ENCODE measurements at regions not wholly inside any gene's neighbourhood (a gene's known extent, or its start where the extent isn't known, plus 50 kb on each side); places are given as distances from the start of the nearest gene placed in this dataset.
"Not testable (repeated sequence)": the region's sequence is repeated elsewhere in the genome, so short reads cannot be mapped to it uniquely, and the experiment has no call there.

- DNase-seq (ENCODE audit: low read depth) = no peak
Measured at GRCh38 chr3:82761858-82762257, 1000.4 kb upstream of the GBE1 start.

- no peak for DNase-seq (ENCODE audit: low read depth)
Measured at GRCh38 chr3:82745544-82745943, 984.1 kb upstream of the GBE1 start.

- DNase-seq (ENCODE audit: low read depth) = no peak
Measured at GRCh38 chr3:82743196-82743595, 981.8 kb upstream of the GBE1 start.

- no peak for DNase-seq (ENCODE audit: low read depth)
Measured at GRCh38 chr3:82741346-82741745, 979.9 kb upstream of the GBE1 start.

GRCh38 chr3:82739390-82739789, 977.9 kb upstream of the GBE1 start:
- no peak for DNase-seq (ENCODE audit: low read depth)

GRCh38 chr3:82736696-82737277, 975.3 kb upstream of the GBE1 start:
- no peak for DNase-seq (ENCODE audit: low read depth)

- DNase-seq (ENCODE audit: low read depth) = no peak
Measured at GRCh38 chr3:82715091-82715856, 953.8 kb upstream of the GBE1 start.

- DNase-seq (ENCODE audit: low read depth) = no peak
Measured at GRCh38 chr3:82707035-82707434, 945.6 kb upstream of the GBE1 start.

GRCh38 chr3:82685761-82686160, 924.3 kb upstream of the GBE1 start:
- DNase-seq (ENCODE audit: low read depth) = no peak

GRCh38 chr3:82676356-82677026, 915.0 kb upstream of the GBE1 start:
- no peak for DNase-seq (ENCODE audit: low read depth)

- DNase-seq (ENCODE audit: low read depth) = no peak
Measured at GRCh38 chr3:82672966-82673365, 911.5 kb upstream of the GBE1 start.

- DNase-seq (ENCODE audit: low read depth) = no peak
Measured at GRCh38 chr3:82671466-82671865, 910.0 kb upstream of the GBE1 start.

- no peak for DNase-seq (ENCODE audit: low read depth)
Measured at GRCh38 chr3:82654708-82655107, 893.3 kb upstream of the GBE1 start.

GRCh38 chr3:82643948-82644347, 882.5 kb upstream of the GBE1 start:
- DNase-seq (ENCODE audit: low read depth) = no peak

GRCh38 chr3:82641701-82642100, 880.3 kb upstream of the GBE1 start:
- no peak for DNase-seq (ENCODE audit: low read depth)

- DNase-seq (ENCODE audit: low read depth) = no peak
Measured at GRCh38 chr3:82640254-82640653, 878.8 kb upstream of the GBE1 start.

GRCh38 chr3:82637574-82637973, 876.1 kb upstream of the GBE1 start:
- DNase-seq (ENCODE audit: low read depth) = no peak

- DNase-seq (ENCODE audit: low read depth) = no peak
Measured at GRCh38 chr3:82636177-82636576, 874.7 kb upstream of the GBE1 start.

GRCh38 chr3:82633319-82633718, 871.9 kb upstream of the GBE1 start:
- DNase-seq (ENCODE audit: low read depth) = no peak

- DNase-seq (ENCODE audit: low read depth) = no peak
Measured at GRCh38 chr3:82629937-82630336, 868.5 kb upstream of the GBE1 start.

- DNase-seq (ENCODE audit: low read depth) = no peak
Measured at GRCh38 chr3:82628385-82629014, 867.1 kb upstream of the GBE1 start.

- no peak for DNase-seq (ENCODE audit: low read depth)
Measured at GRCh38 chr3:82627733-82628132, 866.3 kb upstream of the GBE1 start.

- not testable (repeated sequence) for DNase-seq (ENCODE audit: low read depth)
Measured at GRCh38 chr3:82620744-82621143, 859.3 kb upstream of the GBE1 start.

Data from activated gamma-delta T cell treated with anti-CD3 and anti-CD28 coated beads, Interleukin-2, amount 50 U/mL, for 16 hours (primary cell).